GM19240 (cell line): ENCODE measurements at regions not wholly inside any gene's neighbourhood (a gene's known extent, or its start where the extent isn't known, plus 50 kb on each side); places are given as distances from the start of the nearest gene placed in this dataset.
A peak's percentile ranks its signal among the peaks of the same experiment; 100 is the strongest.

ENCODE experiments used
- DNase-seq: peaks from one replicate; pipeline ENCODE4 v3.0.0; 2011; ENCODE audit warnings: low spot score; ENCODE audit not compliant: insufficient read length

GRCh38 chr3:182245059-182245458, 533.3 kb downstream of the SOX2 start:
- no peak for DNase-seq

GRCh38 chr3:182246870-182247269, 535.1 kb downstream of the SOX2 start:
- DNase-seq: no peak

- no peak for DNase-seq
Observed at GRCh38 chr3:182248349-182248880, 536.7 kb downstream of the SOX2 start.

DNA sequence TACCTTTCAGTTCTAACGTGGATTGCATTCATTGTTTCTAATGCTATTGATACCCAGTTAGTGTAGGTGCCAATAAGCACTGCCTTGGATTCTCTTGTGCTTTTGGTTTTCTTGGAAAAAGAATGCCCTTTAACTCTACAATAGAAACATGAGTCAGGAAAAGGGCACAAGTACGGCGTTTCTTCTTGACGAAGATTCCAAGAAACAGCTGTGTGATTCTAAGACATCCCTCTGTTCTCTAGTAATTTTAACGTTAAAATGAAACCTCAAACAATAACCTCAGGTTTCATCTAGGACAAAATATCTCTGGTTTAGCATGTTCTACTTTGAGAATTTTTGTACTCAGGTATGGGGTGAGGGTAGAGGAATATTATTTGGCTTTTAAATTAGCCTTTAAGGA, 540.5 kb upstream of the ATP11B start:
- DNase-seq: no peak

- DNase-seq: no peak
Observed at GRCh38 chr3:182255158-182255557, 538.1 kb upstream of the ATP11B start.

DNA sequence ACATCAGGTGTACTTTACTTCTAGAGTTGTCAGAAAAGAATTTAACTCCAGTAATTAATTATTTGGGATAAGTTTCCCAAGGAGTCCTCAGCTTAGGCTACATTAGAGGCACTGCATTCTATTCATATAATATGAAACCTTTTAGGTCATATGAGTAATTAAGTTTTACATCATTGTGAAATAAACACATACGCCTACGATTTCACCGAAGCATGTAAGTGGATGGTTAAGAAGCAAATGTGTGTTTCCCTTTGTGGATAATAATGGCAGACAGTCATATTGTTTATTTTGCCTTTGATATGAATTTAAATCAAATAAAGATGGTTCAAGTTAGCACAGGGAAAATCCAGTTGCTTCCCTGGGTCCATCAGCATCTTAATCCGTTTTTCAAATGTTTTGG, 535.9 kb upstream of the ATP11B start:
- no peak for DNase-seq

GRCh38 chr3:182258538-182259177, 534.6 kb upstream of the ATP11B start:
- DNase-seq: peak; percentile 6

GRCh38 chr3:182259579-182259978, 533.7 kb upstream of the ATP11B start:
- DNase-seq: no peak

DNA sequence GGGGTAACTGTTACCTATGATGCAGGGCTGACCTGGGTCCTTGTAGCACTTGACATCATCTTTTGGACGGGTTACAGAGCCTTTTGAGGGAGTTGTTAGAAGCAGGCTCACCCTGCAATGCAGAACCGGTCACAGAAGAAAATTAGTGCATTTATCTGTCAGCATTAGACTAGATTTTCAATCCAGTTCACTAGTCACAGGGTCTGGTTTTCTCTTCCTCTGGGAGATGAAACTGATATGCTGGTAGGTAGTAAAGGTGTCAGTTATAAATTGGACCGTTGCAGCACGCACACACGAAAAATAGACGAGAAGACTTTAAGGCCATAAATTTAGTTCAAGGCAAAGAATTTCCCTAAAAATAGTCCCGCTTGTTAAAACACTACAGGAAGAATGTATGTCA, 532.3 kb upstream of the ATP11B start:
- no peak for DNase-seq

- DNase-seq: no peak
Observed at GRCh38 chr3:182268711-182269110, 524.6 kb upstream of the ATP11B start.

- no peak for DNase-seq
Observed at GRCh38 chr3:182276512-182276911, 516.8 kb upstream of the ATP11B start.

GRCh38 chr3:182284793-182285192, 508.5 kb upstream of the ATP11B start:
- DNase-seq: no peak

GRCh38 chr3:182292591-182292990, 500.7 kb upstream of the ATP11B start:
- DNase-seq: no peak

- no peak for DNase-seq
Observed at GRCh38 chr3:182294256-182294655, 499.0 kb upstream of the ATP11B start.

DNA sequence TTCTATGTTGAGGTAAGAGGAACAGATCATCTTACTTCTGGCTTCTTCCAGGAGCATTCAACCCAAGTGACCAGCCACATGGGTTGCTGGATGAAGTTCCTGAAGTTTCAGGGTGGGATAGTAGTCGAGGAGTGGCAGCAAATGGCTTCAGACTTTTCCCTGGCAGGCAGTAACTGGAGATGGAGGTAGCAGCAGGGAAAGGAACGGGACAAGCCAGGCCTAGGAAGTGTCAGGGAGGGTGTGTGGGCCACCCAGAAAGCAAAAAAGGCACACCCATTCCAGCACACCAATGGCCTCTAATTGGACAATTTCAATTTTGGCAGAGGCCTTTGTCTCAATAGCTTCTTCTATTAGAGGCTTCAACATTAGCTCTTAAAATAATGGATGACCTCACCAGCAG, 498.6 kb upstream of the ATP11B start:
- DNase-seq: no peak

DNA sequence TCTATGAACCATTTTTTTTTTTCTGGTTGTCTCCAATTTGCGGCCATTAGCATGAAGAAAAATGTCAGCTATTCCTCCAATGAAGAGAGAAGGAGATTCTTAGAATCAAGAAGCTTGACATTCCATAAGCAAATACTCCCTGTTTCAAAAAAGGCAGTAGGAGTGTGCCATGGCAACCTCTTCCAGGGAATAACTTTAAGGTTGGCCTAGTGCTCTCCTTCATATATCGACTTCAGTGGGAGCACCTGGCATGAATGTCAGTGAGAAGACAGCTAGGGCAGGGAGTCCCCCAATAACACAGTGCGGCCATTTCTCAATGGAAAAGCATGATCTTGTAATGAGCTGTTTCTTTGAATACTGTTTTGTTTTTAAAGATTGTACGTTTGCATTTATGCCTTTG, 493.0 kb upstream of the ATP11B start:
- DNase-seq: no peak

DNA sequence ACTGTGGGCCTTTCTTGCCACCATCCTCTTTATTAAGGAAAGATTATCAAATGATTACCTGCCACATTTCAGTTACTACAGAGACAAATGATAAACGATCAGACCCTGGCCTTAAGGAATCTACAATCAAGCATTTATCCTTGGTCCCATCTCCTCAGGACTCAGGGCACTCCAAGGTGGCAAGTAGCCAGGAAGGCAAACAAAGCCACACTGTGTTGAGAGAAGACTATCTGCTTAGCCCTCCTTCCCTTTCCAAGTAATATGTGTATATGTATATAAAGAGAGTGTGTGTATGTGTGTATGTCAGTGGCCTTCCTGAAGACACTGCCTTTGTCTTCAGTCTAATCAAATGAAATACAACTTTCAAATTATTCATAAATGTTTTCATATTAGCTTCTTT, 490.1 kb upstream of the ATP11B start:
- DNase-seq: no peak

DNA sequence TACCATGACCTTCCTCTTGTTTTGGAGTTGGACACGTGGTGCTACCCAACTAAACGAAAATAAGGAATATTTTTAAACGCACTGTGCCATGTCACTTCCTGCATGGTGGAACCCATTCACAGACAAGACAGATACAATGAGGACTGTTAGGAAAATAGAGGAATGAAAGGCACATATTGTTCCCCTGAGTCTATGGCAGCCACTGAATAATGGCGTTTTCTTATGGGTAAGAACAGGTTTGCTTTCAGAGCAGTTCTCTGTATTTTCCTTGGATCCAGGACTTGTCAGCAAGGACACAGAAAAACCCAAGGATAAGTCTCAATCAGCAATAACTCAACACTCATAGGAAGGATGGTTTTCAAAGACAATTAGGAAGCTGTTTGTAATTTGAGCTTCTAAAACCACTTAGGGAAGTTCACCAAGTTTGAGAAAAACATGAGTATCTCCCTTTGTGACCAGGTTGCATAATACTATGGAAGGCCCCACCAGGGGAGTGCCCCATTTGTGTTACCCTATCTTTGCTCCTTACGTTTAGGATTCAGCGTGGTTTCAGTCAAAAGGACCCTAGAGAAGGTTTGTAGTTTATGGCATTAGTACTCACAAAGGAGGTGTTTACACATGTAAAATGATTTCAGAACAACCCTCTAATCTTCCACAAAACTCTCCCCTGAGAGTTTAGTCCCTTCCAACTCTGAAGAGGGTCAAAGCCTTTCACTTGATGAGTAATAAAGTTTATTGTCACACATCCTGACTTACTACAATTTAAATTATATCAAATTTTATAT, 487.2 kb upstream of the ATP11B start:
- DNase-seq: no peak

GRCh38 chr3:182308328-182308727, 485.0 kb upstream of the ATP11B start:
- no peak for DNase-seq

- no peak for DNase-seq
Observed at GRCh38 chr3:182309120-182309519, 484.2 kb upstream of the ATP11B start.

- no peak for DNase-seq
Observed at GRCh38 chr3:182315313-182315712, 478.0 kb upstream of the ATP11B start.

- DNase-seq: no peak
Observed at GRCh38 chr3:182323126-182323700, 470.1 kb upstream of the ATP11B start.

DNA sequence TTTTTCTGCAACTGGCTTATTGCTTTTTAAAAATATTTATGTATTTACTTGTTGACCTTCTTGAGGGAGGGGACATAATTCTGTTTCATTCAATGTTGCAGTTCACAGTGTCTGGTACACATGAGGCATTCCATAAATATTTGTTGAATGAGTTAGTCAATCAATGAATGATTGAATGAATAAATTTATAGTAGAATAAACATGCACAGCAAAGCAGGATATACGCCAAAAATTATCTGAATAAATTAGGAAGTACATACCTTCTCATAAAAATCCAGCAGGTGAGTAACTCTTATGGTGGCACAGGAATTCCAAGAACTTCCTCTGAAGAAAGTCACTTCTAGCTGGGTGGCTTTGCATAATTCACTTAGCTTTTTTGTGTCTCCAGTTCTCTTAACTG, 469.4 kb upstream of the ATP11B start:
- no peak for DNase-seq
